Tibial artery (tissue), 4 donors: ENCODE measurements at regions not wholly inside any gene's neighbourhood (a gene's known extent, or its start where the extent isn't known, plus 50 kb on each side); places are given as distances from the start of the nearest gene placed in this dataset.
A peak's percentile ranks its signal among the peaks of the same experiment; 100 is the strongest.
"Not testable (repeated sequence)": the region's sequence is repeated elsewhere in the genome, so short reads cannot be mapped to it uniquely, and the experiment has no call there.

Experiments used
- DNase-seq, 2 donors: peaks; one replicate each; pipeline ENCODE4 v3.0.0-alpha.2; 2019
- H3K27ac ChIP-seq, 2 donors: fragments of 200-600 bp; sonication (generic) in 1 of 2; 1 replicate in 1 of 2; 2 replicates in 1 of 2; pipeline ENCODE4 v1.5.1; 2018 to 2019; ENCODE audit warnings: mild to moderate bottlenecking in 1 of 2
- H3K27me3 ChIP-seq, 2 donors: fragments of 200-600 bp; sonication (generic) in 1 of 2; one replicate each; pipeline versions ENCODE4 v1.5.1 to v1.6.0; 2016 to 2019
- H3K36me3 ChIP-seq, 3 donors: fragments of 200-600 bp; sonication (generic) in 2 of 3; one replicate each; pipeline ENCODE4 v1.5.1; 2016 to 2019; ENCODE audit warnings: mild to moderate bottlenecking in 2 of 3
- H3K4me1 ChIP-seq, 4 donors: fragments of 200-600 bp; sonication (generic) in 2 of 4; 1 replicate in 3 of 4; 2 replicates in 1 of 4; pipeline ENCODE4 v1.5.1; 2016 to 2019
- H3K4me3 ChIP-seq, 2 donors: fragments of 200-600 bp; sonication (generic) in 1 of 2; 1 replicate in 1 of 2; 2 replicates in 1 of 2; pipeline ENCODE4 v1.5.1; 2018 to 2019; ENCODE audit warnings: mild to moderate bottlenecking in 2 of 2
- H3K9me3 ChIP-seq, 3 donors: fragments of 200-600 bp; sonication (generic) in 1 of 3; one replicate each; pipeline ENCODE4 v1.5.1; 2016 to 2019
- CTCF ChIP-seq, 2 experiments: fragments of 200-600 bp in 1 of 2; fragments of 450-650 bp in 1 of 2; IDR thresholded peaks; one replicate each; pipeline ENCODE4 v1.5.1; 2017 to 2019; ENCODE audit warnings: antibody characterized with exemption in 2 of 2, mild to moderate bottlenecking in 1 of 2, moderate library complexity in 1 of 2
- intact Hi-C: fragments of 100-400 bp; cut with DNase I; formaldehyde crosslinking; loops from one replicate; pipeline ENCODE4 v1.15.0; 2023; ENCODE audit warnings: low total_unique reads

DNA sequence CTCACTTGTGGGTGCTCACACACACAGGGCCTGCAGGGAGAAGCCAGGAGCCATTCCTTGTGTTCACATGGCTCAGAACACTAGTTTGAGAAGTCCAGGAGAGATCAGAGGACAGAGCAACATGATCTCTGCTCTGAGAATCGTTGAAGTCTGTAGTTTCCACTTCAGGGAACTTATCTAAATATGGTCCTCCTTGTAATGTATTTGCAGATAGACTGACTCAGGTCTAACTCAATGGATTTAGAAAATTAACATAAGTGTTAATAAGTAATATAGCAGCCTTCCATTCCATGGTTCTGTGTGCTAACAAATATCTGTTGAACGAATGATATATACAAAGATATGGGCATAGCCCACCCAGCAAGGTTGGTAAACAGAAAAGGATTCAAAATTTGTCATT is 119.8 kb upstream of the STARD13 start:
- no peak for DNase-seq
- intact Hi-C loops, result no loop called here
- Histone ChIP-seq H3K36me3 (no peaks in the 10 kb centered on the region), H3K27me3 (no peaks in the 10 kb centered on the region), H3K27ac (no peak overlapping the region), H3K4me3 (no peak overlapping the region), H3K9me3 (no peaks in the 10 kb centered on the region), H3K4me1 (no peaks in the 10 kb centered on the region)
- TF ChIP-seq CTCF (IDR thresholded peaks at IDR 0.05), result no peak

- Histone ChIP-seq H3K9me3 (no peaks in the 10 kb centered on the region), H3K4me3 (no peak overlapping the region), H3K4me1 (no peaks in the 10 kb centered on the region), H3K27ac (no peak overlapping the region), H3K36me3 (no peaks in the 10 kb centered on the region), H3K27me3 (no peaks in the 10 kb centered on the region)
- DNase-seq, result no peak
- intact Hi-C loops, result no loop called here
- TF ChIP-seq CTCF (IDR thresholded peaks at IDR 0.05), result no peak
Observed at GRCh38 chr13:33409673-33410510, 124.3 kb upstream of the STARD13 start.

DNA sequence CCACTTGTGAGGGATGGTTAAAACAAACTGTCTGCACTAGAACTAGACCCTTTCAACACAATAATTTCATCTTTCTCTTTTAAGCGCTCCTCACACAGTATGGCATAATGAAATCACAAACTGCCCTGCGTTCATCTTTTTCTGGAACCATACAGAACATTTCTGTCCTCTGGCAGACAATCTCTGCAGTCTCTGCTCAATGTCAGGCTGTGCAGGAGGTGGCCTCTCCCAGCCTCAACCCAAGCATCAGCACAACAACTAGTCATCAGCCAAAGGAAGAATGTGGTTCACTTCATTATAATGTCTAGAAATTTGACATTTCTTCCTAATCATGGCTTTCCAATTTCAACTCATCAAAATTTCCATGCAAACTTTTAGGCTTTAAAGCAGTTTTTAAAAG is 125.1 kb upstream of the STARD13 start:
- no peak overlapping the region for H3K4me3 ChIP-seq

DNA sequence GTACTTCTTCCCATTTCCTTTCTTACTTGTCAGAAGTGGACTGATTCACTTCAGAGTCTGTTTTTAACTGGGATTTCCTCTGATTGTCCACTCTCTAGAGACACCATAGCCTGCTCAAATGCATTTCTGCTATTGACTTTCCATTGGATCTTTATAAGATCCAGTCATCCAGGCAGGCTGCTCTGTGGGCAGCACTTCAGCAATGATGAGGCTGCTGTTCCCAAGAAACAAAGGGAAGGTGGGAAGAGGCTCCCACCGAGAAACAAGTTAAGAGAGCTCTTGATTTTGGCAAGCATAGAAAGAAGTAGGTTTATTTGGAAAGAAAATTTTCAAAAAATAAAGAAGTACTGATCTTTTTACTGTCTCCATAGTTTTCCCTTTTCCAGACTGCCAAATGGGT is 125.8 kb upstream of the STARD13 start:
- Histone ChIP-seq H3K9me3 (no peaks in the 10 kb centered on the region), H3K4me3 (no peak overlapping the region), H3K27ac (no peak overlapping the region), H3K27me3 (no peaks in the 10 kb centered on the region), H3K4me1 (no peaks in the 10 kb centered on the region), H3K36me3 (no peaks in the 10 kb centered on the region)
- TF ChIP-seq CTCF (IDR thresholded peaks at IDR 0.05), result no peak
- intact Hi-C loops, result no loop called here
- DNase-seq, result no peak

More for the DNA sequence above, 125.1 kb upstream of the STARD13 start:
- Histone ChIP-seq H3K4me1 (no peaks in the 10 kb centered on the region), H3K36me3 (no peaks in the 10 kb centered on the region), H3K9me3 (no peaks in the 10 kb centered on the region), H3K27ac (no peak overlapping the region), H3K27me3 (no peaks in the 10 kb centered on the region)
- intact Hi-C loops, result no loop called here
- DNase-seq, result no peak
- TF ChIP-seq CTCF (IDR thresholded peaks at IDR 0.05), result no peak

- H3K36me3 ChIP-seq, result no peaks in the 10 kb centered on the region
- no peak overlapping the region for H3K4me3 ChIP-seq
- H3K9me3 ChIP-seq, result no peaks in the 10 kb centered on the region
- H3K27ac ChIP-seq, result no peak overlapping the region
- intact Hi-C loops, result no loop called here
- no peak for DNase-seq
- H3K27me3 ChIP-seq, result no peaks in the 10 kb centered on the region
- H3K4me1 ChIP-seq, result peaks cover 0 to 6% (median 0%) of the 10 kb centered on the region in 4 donors
- TF ChIP-seq CTCF (IDR thresholded peaks at IDR 0.05), result no peak
Observed at GRCh38 chr13:33415822-33416221, 130.3 kb upstream of the STARD13 start.

GRCh38 chr13:33418224-33418953 is 132.8 kb upstream of the STARD13 start:
- H3K9me3 ChIP-seq, H3K4me1 ChIP-seq, intact Hi-C loops, H3K27me3 ChIP-seq, H3K36me3 ChIP-seq, DNase-seq, H3K27ac ChIP-seq, H3K4me3 ChIP-seq: not testable (repeated sequence)

- H3K4me3 ChIP-seq, intact Hi-C loops, H3K36me3 ChIP-seq, H3K9me3 ChIP-seq, DNase-seq, H3K27me3 ChIP-seq, H3K4me1 ChIP-seq: not testable (repeated sequence)
- peak overlapping the region in 1 of 2 donors; percentile 35 for H3K27ac ChIP-seq
Observed at GRCh38 chr13:33420117-33420516, 134.6 kb upstream of the STARD13 start.
